Neural cell (in vitro differentiated cells): ENCODE measurements at regions not wholly inside any gene's neighbourhood (a gene's known extent, or its start where the extent isn't known, plus 50 kb on each side); places are given as distances from the start of the nearest gene placed in this dataset.
"Not testable (repeated sequence)": the region's sequence is repeated elsewhere in the genome, so short reads cannot be mapped to it uniquely, and the experiment has no call there.

Source experiments
- H2AFZ ChIP-seq: fragments of 200-600, 300-800 bp; sonication (generic), shearing (Covaris generic); 2 replicates; pipeline ENCODE4 v1.6.0; 2014; ENCODE audit warnings: low read depth, mild to moderate bottlenecking, antibody characterized with exemption, low read length, moderate library complexity
- H3F3A ChIP-seq: fragments of 200-600 bp; shearing (Covaris generic); 2 replicates; pipeline ENCODE4 v1.6.1; 2016; ENCODE audit warnings: mild to moderate bottlenecking, moderate library complexity, mixed read lengths, antibody characterized with exemption, low read length; ENCODE audit not compliant: insufficient read depth, poor library complexity, severe bottlenecking
- H3K27ac ChIP-seq: fragments of 200-600, 300-800 bp; sonication (generic), shearing (Covaris generic); 2 replicates; pipeline ENCODE4 v1.5.1; 2014; ENCODE audit warnings: mild to moderate bottlenecking, low read length, moderate library complexity
- H3K27me3 ChIP-seq: fragments of 300-800, 200-600 bp; sonication (generic), shearing (Covaris generic); 2 replicates; pipeline ENCODE4 v1.6.0; 2014; ENCODE audit warnings: mild to moderate bottlenecking, low read depth, low read length, moderate library complexity; ENCODE audit not compliant: insufficient read depth
- H3K36me3 ChIP-seq: fragments of 300-800, 200-600 bp; sonication (generic), shearing (Covaris generic); 2 replicates; pipeline ENCODE4 v1.5.1; 2014; ENCODE audit warnings: mild to moderate bottlenecking, antibody characterized with exemption, low read length, moderate library complexity; ENCODE audit not compliant: insufficient read depth
- H3K4me2 ChIP-seq: fragments of 300-800, 200-600 bp; sonication (generic), shearing (Covaris generic); 2 replicates; pipeline ENCODE4 v1.6.0; 2014; ENCODE audit warnings: mild to moderate bottlenecking, low read length
- H3K4me3 ChIP-seq: fragments of 300-800, 200-600 bp; sonication (generic), shearing (Covaris generic); 2 replicates; pipeline ENCODE4 v1.5.1; 2014; ENCODE audit warnings: mild to moderate bottlenecking, low read length, moderate library complexity
- H3K79me2 ChIP-seq: fragments of 200-600 bp; shearing (Covaris generic); replicated peaks from 2 replicates; pipeline ENCODE4 v1.6.0; 2014; ENCODE audit warnings: mild to moderate bottlenecking, low read length, moderate library complexity; ENCODE audit not compliant: insufficient read depth
- H3K9ac ChIP-seq: fragments of 300-800, 200-600 bp; sonication (generic), shearing (Covaris generic); 2 replicates; pipeline ENCODE4 v1.6.1; 2016; ENCODE audit warnings: mild to moderate bottlenecking, low read length, mixed read lengths
- H3K9me2 ChIP-seq: fragments of 200-600 bp; shearing (Covaris generic); 2 replicates; pipeline ENCODE4 v1.6.1; 2016; ENCODE audit warnings: mild to moderate bottlenecking, low read length, mixed read lengths; ENCODE audit not compliant: insufficient read depth
- H3K9me3 ChIP-seq: fragments of 200-600, 300-800 bp; sonication (generic), shearing (Covaris generic); 2 replicates; pipeline ENCODE4 v1.6.1; 2016; ENCODE audit warnings: mild to moderate bottlenecking, mixed run types, low read length, moderate library complexity, mixed read lengths
- H4K20me1 ChIP-seq: fragments of 200-600 bp; shearing (Covaris generic); 2 replicates; pipeline ENCODE4 v1.6.1; 2016; ENCODE audit warnings: mild to moderate bottlenecking, mixed run types; ENCODE audit not compliant: insufficient read depth
- EP300 ChIP-seq: fragments of 450-650 bp; conservative IDR thresholded peaks from 2 replicates; pipeline ENCODE4 v1.6.1; 2014; ENCODE audit warnings: antibody characterized with exemption, mild to moderate bottlenecking, moderate library complexity; ENCODE audit not compliant: poor library complexity, severe bottlenecking
- EZH2 ChIP-seq: fragments of 200-600, 300-800 bp; shearing (Covaris generic), sonication (generic); IDR thresholded peaks from 2 replicates; pipeline ENCODE4 v1.6.1; 2014; ENCODE audit warnings: antibody characterized with exemption, low read length, borderline replicate concordance, mild to moderate bottlenecking; ENCODE audit not compliant: insufficient read depth, poor library complexity, severe bottlenecking
- MXI1 ChIP-seq: fragments of 450-650 bp; conservative IDR thresholded peaks from 2 replicates; pipeline ENCODE4 v1.6.1; 2014; ENCODE audit warnings: antibody characterized with exemption, mild to moderate bottlenecking; ENCODE audit not compliant: poor library complexity, severe bottlenecking
- POLR2AphosphoS5 ChIP-seq: IDR thresholded peaks from 2 replicates; pipeline ENCODE4 v1.6.1; 2012
- RAD21 ChIP-seq: fragments of 450-650 bp; conservative IDR thresholded peaks from 2 replicates; pipeline ENCODE4 v1.6.1; 2014; ENCODE audit warnings: antibody characterized with exemption, mild to moderate bottlenecking, moderate library complexity
- SMC3 ChIP-seq: fragments of 450-650 bp; conservative IDR thresholded peaks from 2 replicates; pipeline ENCODE4 v1.6.1; 2014; ENCODE audit warnings: antibody characterized with exemption, mild to moderate bottlenecking, moderate library complexity; ENCODE audit not compliant: poor library complexity
- TAF1 ChIP-seq: IDR thresholded peaks from 2 replicates; pipeline ENCODE4 v1.6.1; 2012; ENCODE audit warnings: low read depth
- TF ChIP-seq, protein P1 (sequence below): fragments of 450-650 bp; IDR thresholded peaks from 2 replicates; pipeline ENCODE4 v1.5.1; 2014; ENCODE audit warnings: antibody characterized with exemption, mild to moderate bottlenecking, moderate library complexity; ENCODE audit not compliant: poor library complexity, severe bottlenecking
- TF ChIP-seq, protein P2 (sequence below): IDR thresholded peaks from 2 replicates; pipeline ENCODE4 v1.6.1; 2012; ENCODE audit warnings: borderline replicate concordance

DNA sequence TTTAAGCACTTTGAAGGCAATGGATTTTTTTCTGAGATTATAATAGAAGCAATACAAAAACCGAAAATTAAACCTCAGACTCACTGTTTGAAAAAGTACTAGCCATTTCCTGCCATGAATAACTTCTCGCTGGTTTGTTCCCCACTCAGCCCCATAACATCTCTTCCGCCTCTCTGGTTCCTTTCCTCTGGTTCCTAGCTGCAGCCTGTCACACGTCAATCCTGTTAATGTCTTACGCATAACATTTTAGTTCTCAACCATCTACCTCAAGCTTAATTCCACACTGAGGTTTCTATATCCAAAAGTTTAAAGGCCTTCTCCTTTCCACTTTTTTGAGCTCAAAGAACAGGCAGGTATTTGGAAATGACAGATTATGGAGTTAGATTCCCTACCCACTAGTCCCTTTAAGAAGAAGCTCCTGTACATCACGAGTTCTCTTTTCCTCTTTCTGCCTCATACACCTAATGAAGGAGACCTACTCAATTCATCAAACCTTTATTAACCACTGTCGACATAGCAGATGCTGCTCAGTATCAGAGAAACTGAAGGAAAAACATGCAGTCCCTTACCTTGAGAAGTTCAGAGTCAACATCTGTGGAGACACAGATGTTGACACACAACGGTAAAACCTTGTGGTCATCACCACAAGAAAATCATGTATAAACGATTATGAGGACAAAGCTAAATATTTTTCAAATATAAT lies 243.0 kb upstream of the PTGER4 start:
- Histone ChIP-seq H2AFZ (no peak overlapping the region), H3K4me3 (no peak overlapping the region), H4K20me1 (no peaks in the 10 kb centered on the region), H3K27ac (no peak overlapping the region), H3K9me3 (no peaks in the 10 kb centered on the region), H3F3A (no peaks in the 10 kb centered on the region), H3K4me2 (no peak overlapping the region), H3K79me2 (no peaks in the 10 kb centered on the region), H3K36me3 (no peaks in the 10 kb centered on the region), H3K27me3 (no peaks in the 10 kb centered on the region), H3K9me2 (no peaks in the 10 kb centered on the region), H3K9ac (no peak overlapping the region)
- TF ChIP-seq EP300 (no peak), POLR2AphosphoS5 (no peak), EZH2 (no peak), TAF1 (no peak), RAD21 (no peak), MXI1 (no peak), SMC3 (no peak)
- TF ChIP-seq, protein P1, sequence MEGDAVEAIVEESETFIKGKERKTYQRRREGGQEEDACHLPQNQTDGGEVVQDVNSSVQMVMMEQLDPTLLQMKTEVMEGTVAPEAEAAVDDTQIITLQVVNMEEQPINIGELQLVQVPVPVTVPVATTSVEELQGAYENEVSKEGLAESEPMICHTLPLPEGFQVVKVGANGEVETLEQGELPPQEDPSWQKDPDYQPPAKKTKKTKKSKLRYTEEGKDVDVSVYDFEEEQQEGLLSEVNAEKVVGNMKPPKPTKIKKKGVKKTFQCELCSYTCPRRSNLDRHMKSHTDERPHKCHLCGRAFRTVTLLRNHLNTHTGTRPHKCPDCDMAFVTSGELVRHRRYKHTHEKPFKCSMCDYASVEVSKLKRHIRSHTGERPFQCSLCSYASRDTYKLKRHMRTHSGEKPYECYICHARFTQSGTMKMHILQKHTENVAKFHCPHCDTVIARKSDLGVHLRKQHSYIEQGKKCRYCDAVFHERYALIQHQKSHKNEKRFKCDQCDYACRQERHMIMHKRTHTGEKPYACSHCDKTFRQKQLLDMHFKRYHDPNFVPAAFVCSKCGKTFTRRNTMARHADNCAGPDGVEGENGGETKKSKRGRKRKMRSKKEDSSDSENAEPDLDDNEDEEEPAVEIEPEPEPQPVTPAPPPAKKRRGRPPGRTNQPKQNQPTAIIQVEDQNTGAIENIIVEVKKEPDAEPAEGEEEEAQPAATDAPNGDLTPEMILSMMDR, result no peak
- TF ChIP-seq, protein P2, sequence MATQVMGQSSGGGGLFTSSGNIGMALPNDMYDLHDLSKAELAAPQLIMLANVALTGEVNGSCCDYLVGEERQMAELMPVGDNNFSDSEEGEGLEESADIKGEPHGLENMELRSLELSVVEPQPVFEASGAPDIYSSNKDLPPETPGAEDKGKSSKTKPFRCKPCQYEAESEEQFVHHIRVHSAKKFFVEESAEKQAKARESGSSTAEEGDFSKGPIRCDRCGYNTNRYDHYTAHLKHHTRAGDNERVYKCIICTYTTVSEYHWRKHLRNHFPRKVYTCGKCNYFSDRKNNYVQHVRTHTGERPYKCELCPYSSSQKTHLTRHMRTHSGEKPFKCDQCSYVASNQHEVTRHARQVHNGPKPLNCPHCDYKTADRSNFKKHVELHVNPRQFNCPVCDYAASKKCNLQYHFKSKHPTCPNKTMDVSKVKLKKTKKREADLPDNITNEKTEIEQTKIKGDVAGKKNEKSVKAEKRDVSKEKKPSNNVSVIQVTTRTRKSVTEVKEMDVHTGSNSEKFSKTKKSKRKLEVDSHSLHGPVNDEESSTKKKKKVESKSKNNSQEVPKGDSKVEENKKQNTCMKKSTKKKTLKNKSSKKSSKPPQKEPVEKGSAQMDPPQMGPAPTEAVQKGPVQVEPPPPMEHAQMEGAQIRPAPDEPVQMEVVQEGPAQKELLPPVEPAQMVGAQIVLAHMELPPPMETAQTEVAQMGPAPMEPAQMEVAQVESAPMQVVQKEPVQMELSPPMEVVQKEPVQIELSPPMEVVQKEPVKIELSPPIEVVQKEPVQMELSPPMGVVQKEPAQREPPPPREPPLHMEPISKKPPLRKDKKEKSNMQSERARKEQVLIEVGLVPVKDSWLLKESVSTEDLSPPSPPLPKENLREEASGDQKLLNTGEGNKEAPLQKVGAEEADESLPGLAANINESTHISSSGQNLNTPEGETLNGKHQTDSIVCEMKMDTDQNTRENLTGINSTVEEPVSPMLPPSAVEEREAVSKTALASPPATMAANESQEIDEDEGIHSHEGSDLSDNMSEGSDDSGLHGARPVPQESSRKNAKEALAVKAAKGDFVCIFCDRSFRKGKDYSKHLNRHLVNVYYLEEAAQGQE, result no peak

DNA sequence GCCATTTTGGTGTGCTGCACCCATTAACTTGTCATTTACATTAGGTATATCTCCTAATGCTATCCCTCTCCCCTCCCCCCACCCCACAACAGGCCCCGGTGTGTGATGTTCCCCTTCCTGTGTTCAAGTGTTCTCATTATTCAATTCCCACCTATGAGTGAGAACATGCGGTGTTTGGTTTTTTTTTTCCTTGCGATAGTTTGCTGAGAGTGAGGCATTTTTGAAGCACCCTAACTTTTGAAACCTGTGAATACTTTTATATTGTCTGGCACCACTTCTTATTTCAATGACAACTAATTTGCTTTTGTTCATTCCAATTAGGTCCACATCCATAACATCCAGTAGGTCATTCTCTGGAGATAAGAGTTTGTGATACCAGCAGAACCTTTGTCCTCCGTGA lies 244.0 kb upstream of the PTGER4 start:
- not testable (repeated sequence) for H3K9me3 ChIP-seq, H3K79me2 ChIP-seq, H3F3A ChIP-seq, H3K9me2 ChIP-seq, H2AFZ ChIP-seq, H3K4me2 ChIP-seq, H3K4me3 ChIP-seq, H3K27ac ChIP-seq, H4K20me1 ChIP-seq, H3K27me3 ChIP-seq, H3K9ac ChIP-seq, H3K36me3 ChIP-seq

DNA sequence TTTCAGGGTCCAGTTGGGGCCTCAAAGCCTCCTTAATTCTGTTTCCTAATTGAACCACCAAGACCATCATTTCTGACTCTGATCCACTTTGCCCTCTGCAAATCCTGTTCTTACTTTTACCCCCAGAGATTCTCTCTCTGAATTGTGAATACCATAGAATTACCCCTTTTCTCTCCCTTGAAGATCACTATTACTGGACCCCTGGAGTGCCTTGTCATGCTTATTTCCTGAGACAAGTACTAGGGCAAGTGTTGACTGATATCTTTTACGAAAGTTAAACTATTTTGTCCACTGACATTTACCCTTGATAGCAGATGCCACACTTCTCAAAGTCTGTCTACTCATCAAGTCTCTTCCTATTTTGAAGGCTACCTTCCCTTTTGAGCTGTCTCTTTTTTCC lies 246.9 kb upstream of the PTGER4 start:
- Histone ChIP-seq H2AFZ (no peak overlapping the region), H3K9ac (no peak overlapping the region), H3K36me3 (no peaks in the 10 kb centered on the region), H3F3A (no peaks in the 10 kb centered on the region), H4K20me1 (no peaks in the 10 kb centered on the region), H3K27me3 (no peaks in the 10 kb centered on the region), H3K9me3 (no peaks in the 10 kb centered on the region), H3K4me2 (no peak overlapping the region), H3K79me2 (no peaks in the 10 kb centered on the region), H3K27ac (no peak overlapping the region), H3K4me3 (no peak overlapping the region), H3K9me2 (no peaks in the 10 kb centered on the region)
- TF ChIP-seq MXI1, result no peak
- TF ChIP-seq, protein P2, result no peak
- no peak for TF ChIP-seq EZH2
- TF ChIP-seq POLR2AphosphoS5, result no peak
- no peak for TF ChIP-seq TAF1
- TF ChIP-seq, protein P1, result no peak
- TF ChIP-seq SMC3, result no peak
- TF ChIP-seq RAD21, result no peak
- TF ChIP-seq EP300, result no peak
